HTR-8/SVneo (cell line): ENCODE measurements at regions not wholly inside any gene's neighbourhood (a gene's known extent, or its start where the extent isn't known, plus 50 kb on each side); places are given as distances from the start of the nearest gene placed in this dataset.

Experiments used
- DNase-seq: peaks from one replicate; pipeline ENCODE4 v3.0.0; 2011; ENCODE audit warnings: low spot score, mixed read lengths; ENCODE audit not compliant: insufficient read length
- FAIRE-seq: peaks from 2 replicates; lab custom pipeline; 2011; peaks lifted over from hg19 to GRCh38; lab: Jason Lieb, UNC

- no peak for FAIRE-seq
These were observed 403.5 kb upstream of the RNF32 start for GRCh38 chr7:156236936-156237599.

GRCh38 chr7:156236181-156236889 lies 404.2 kb upstream of the RNF32 start:
- no peak for FAIRE-seq
- no peak for DNase-seq

More at GRCh38 chr7:156236936-156237599, 403.5 kb upstream of the RNF32 start:
- DNase-seq: no peak

GRCh38 chr7:156234666-156235494 lies 405.7 kb upstream of the RNF32 start:
- FAIRE-seq (no peak), DNase-seq (no peak)

- no peak for FAIRE-seq
These were observed 406.4 kb upstream of the RNF32 start for GRCh38 chr7:156234192-156234591.

DNA sequence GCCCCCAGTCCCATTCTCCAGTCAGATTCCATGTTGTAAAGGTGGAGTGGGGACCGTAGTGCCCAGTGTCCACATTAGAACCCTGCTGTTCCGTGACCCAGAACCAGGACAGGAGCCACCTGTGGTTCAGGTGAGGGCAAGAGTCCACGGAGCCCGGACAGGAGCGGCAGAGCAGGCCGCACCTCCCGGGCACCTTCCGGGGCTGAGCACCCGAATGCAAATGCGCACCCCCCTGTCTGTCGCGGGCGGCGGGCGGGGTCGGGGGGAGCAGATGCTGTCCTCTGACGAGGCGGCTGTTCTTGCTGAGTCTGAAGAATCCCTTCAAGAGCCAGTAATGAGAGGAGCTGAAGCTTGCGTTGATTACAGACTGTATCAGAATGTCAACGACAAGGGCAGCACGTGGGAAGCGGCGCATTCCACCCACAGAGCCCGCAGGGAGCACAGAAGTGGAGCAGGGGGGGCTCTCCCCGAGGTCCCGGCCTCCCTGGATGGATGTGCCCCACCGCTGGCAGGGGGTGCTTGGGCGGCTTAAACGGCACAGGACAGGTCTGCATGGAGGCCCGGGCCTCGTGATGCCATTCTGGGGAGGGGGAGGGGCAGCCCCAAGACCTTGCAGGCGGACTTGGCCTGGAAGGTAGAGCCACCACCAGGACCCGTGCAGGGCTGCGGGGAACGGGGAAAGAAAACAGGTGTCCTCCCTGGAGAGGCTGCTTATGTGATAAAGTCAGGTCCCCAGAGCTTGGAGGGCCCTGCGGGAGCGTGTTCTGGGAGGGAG lies 407.5 kb upstream of the RNF32 start:
- FAIRE-seq: no peak
- DNase-seq: no peak

More at GRCh38 chr7:156234192-156234591, 406.4 kb upstream of the RNF32 start:
- DNase-seq: no peak

- DNase-seq (no peak), FAIRE-seq (no peak)
These were observed 410.0 kb upstream of the RNF32 start for GRCh38 chr7:156230576-156230975.

GRCh38 chr7:156224833-156225225 lies 412.6 kb upstream of the SHH start:
- FAIRE-seq: no peak
- DNase-seq: no peak

DNA sequence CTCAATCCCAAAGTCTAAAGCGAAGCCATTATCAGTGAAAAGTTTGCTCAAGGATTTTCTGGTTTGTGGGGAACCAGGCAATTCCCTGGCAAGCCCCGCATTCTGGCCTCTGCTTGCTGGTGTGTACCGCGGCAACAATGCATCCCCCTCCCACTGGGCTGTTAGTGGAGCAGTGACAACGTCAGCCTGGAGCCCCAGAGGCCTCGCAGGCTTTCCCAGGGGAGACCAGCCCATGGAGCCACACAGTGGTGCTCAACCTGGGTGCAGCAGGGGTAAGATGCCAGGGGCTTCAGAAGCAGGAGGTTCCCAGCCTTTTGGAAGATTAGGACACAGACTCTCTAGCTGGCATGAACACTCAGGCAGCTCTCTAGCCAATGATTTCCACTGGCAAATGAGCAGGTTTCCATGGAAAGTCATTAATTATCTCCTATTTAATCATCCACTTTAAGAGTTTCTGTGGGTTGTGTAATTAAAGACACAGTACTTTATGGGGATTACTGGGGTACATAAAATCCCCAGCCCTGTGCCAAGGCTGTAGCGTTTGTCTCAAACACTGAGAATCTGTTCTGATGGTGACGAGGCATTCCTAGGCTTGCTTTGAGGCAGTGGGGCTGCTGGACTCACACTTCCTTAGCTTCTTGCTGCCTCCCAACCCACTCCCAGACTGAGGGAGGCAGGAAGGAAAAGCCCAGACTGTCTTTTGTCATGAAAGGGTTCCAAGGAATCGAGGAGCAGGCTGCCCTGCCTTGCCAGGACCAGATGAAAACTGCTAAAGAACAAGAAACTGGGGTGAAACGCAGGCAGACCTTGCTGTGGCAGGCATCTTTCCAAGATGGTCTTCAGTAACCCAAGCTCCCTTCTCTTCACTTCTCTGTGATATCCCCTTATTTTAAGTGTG lies 411.9 kb upstream of the SHH start:
- DNase-seq (no peak), FAIRE-seq (no peak)

DNA sequence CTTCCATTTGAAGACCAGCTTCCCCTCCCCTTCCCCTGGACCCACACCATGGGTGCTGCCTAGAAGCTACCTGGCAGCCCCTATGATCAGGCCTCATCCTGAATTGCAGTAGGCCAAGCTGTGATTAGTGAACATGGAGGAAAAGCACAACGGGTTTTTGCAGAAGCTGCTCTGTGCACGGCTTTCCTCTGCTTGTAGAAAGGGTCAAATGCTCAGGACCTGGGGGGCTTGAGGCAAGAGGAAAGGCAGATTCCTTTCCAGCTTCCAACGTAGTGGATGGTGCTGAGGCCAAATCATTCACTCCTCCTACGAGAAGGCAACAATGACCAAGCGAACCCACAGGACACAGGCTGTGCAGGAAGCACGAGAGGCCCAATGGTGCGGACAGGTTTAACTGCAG lies 410.3 kb upstream of the SHH start:
- no peak for DNase-seq
- FAIRE-seq: no peak

DNA sequence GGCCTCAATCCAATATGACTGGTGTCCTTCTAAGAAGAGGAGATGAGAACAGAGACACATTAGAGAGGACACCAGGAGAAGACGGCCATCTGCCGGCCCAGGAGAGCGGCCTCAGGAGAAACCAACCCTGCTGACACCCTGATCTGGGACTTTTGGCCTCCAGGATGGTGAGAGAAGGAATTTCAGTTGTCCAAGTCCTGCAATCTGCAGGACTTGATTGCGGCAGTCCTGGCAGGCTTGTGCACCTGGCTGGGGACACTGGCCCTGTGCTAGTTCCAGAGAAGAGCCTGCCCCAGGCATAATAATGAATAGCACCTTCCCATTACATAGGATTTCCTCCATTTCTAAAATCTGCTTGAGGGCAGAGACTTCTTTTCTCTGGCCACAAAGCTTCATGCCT lies 409.9 kb upstream of the SHH start:
- no peak for FAIRE-seq
- DNase-seq: no peak

DNA sequence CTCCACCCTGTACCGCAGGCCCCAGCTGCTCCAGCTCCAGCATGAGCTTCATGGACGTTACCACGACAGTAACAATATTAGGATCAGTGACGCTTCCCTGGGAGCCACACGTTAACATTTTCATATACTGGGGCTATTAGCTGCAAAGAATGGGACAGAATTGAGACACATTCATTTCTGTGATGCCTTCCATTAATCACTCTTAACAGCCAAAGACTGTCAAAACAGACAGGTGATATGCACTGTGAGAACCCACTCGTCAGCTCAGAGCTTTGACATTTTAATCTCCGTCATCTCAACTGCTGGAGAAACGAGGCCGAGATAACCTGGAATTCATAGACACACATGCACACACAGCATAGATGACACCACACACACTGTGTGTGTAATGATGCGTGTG lies 408.4 kb upstream of the SHH start:
- DNase-seq (no peak), FAIRE-seq (no peak)

GRCh38 chr7:156220078-156220605 lies 407.9 kb upstream of the SHH start:
- no peak for FAIRE-seq
- DNase-seq: no peak

DNA sequence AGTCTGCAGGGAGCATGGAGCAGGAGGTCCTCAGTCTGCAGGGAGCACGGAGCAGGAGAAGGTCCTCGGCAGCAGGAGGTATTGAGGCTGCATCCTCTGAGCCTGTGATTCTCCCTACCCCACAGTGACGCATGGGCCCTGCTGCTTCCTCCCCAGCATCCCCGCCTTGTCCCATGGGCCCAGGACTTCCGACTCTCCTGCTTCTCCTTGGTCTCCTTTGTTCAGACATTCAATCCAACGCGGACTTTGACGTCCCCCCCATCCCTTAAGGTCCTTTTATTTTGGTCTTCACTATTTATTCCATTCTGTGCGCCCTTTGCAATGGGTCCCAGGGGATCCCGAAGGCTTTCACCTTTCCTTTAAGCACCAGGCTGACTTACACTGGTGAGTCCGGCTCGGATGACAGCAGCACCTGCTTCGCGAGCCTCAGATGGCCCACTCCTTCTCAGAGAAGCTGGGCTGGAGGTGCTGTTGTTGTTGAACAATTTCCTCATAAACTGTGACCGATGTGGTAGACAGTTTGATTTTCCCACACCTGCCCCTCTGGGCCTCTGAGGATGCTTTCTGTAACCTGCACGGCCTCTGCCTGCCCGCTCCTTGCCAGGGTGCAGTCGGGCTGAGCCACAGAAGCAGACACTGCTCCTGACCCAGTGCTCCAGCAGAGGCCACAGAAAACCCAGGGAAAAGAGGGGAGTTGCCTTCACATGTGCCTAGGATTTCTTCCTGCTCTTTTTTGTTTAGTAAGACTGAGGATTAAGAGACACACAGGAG lies 407.2 kb upstream of the SHH start:
- FAIRE-seq (no peak), DNase-seq (no peak)

DNA sequence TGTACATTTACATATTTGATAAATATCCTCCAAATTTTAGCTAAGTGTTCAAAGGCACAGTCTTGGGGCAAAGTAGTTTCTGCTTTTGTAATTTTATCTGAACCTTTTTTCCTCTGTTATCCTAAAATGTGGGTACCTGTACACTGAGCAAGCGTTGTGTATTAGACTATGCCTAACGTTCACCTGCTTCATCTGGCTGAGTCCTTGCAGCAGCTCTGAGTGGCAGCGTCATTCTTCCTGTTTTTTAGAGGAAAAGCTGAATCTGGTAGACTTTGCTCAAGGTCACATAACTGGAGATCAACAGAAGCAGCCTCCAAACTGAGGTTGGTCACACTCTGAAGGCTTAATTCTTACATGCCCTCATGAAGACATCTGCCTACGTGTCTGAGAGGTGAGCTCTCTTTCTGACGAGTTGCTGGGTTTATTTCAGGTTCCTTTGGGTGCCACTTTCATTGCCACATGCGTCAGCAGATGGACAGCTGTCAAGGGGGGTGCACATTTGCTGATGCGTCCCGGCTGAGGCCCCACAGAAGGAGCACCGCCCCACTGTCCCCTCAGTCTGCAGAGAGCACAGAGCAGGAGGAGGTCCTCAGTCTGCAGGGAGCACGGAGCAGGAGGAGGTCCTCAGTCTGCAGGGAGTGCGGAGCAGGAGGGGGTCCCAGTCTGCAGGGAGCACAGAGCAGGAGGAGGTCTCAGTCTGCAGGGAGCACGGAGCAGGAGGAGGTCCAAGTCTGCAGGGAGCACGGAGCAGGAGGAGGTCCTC lies 406.5 kb upstream of the SHH start:
- DNase-seq: no peak
- FAIRE-seq: no peak

DNA sequence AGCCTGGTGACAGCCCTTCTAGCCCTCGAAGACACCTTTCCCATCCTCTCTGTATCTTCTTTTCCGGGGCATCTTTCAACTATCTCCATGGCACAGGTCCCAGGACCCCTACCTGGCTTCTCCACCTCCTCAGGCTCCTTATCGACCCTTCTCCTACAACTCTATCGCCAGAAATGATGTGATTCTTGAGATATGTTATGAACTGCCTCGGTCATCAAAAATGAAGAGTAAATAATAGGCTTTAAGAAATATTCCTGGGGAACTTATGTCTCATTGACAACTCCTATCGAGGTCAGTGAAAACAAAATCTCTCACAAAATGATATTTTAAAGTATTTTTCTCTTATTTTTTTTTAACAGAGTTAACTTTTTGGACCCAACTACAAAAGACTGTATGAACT lies 405.5 kb upstream of the SHH start:
- FAIRE-seq: no peak
- no peak for DNase-seq

GRCh38 chr7:156209087-156209486 lies 396.8 kb upstream of the SHH start:
- DNase-seq: no peak
- no peak for FAIRE-seq

DNA sequence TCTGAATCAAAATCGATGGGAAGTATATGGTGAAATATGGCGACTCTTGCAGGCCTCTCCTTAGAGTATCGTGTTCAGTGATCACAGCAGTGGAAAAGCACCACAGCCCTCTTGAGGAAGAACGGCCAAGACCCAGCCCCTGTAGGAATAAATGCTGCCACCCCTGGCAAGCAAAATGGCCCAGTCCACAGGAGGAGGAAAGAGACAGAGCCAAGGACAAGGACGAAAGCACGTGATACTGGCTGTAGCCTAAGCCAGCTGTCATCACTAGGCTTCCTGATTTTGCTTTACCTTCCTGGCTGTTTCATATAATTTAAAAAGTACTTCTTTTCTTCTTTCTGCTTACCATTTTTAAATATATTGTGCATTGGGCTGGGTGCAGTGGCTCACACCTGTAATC lies 395.0 kb upstream of the SHH start:
- FAIRE-seq (no peak), DNase-seq (no peak)

DNA sequence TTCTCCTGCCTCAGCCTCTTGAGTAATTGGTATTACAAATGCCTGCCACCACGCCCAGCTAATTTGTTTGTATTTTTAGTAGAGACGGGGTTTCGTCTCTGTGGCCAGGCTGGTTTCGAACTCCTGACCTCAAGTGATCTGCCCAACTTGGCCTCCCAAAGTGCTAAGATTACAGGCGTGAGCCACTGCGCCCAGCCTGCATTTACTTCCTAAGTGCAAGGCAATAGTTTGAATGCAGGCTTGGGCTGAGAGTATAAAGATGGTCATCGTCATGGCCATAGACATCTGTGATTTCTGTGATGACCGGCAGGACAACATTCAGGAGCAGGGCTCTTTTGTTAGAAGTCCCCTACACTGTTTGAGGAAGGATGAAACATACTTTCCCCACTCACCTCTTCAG lies 393.9 kb upstream of the SHH start:
- FAIRE-seq (no peak), DNase-seq (no peak)
